PC-3 (cell line): ENCODE measurements at regions not wholly inside any gene's neighbourhood (a gene's known extent, or its start where the extent isn't known, plus 50 kb on each side); places are given as distances from the start of the nearest gene placed in this dataset.

Experiments
- ATAC-seq: fragments of 200-7000 bp; cut with Tn5 transposase; 2 replicates; pipeline ENCODE4 v1.9.1; 2020; ENCODE audit warnings: mild to moderate bottlenecking, moderate library complexity
- BruUV-seq: library from RNA; stranded (reverse); fragments of 400-500 nt; replicated peaks from 2 replicates; lab custom pipeline; 2021; lab: Mats Ljungman, UMichigan
- CTCF ChIA-PET: fragments of 300-600 bp; sonication (Branson Sonifier 250); formaldehyde crosslinking; loops from one replicate; lab custom pipeline; 2022; ENCODE audit warnings: antibody characterized with exemption; lab: Charles Lee
- POLR2A ChIA-PET: fragments of 300-600 bp; sonication (Branson Sonifier 250); formaldehyde crosslinking; loops from one replicate; lab custom pipeline; 2022; ENCODE audit warnings: antibody characterized with exemption; ENCODE audit not compliant: unreplicated experiment; lab: Charles Lee
- DNase-seq: peaks from one replicate; pipeline ENCODE4 v3.0.0-alpha.2; 2015
- H2AFZ ChIP-seq: fragments of 300-600 bp; sonication (generic); 2 replicates; pipeline ENCODE4 v1.6.0; 2016; ENCODE audit warnings: antibody characterized with exemption, low read length
- H3F3A ChIP-seq: fragments of 300-600 bp; sonication (generic); one replicate; pipeline ENCODE4 v1.6.0; 2017; ENCODE audit warnings: antibody characterized with exemption, low read length, control low read depth, mild to moderate bottlenecking; ENCODE audit not compliant: unreplicated experiment
- H3K27ac ChIP-seq: fragments of 300-600 bp; sonication (generic); 2 replicates; pipeline ENCODE4 v1.5.1; 2016; ENCODE audit warnings: mild to moderate bottlenecking, low read length
- H3K27me3 ChIP-seq: fragments of 300-600 bp; sonication (generic); 2 replicates; pipeline ENCODE4 v1.6.1; 2016; ENCODE audit warnings: low read length, mixed read lengths
- H3K36me3 ChIP-seq: fragments of 300-600 bp; sonication (generic); 2 replicates; pipeline ENCODE4 v1.6.1; 2016; ENCODE audit warnings: low read depth, mixed run types, low read length, mixed read lengths
- H3K4me1 ChIP-seq: fragments of 300-600 bp; sonication (generic); 2 replicates; pipeline ENCODE4 v1.5.1; 2016; ENCODE audit warnings: low read length; ENCODE audit not compliant: insufficient read depth
- H3K4me2 ChIP-seq: fragments of 300-600 bp; sonication (generic); 2 replicates; pipeline ENCODE4 v1.6.0; 2016; ENCODE audit warnings: low read length
- H3K4me3 ChIP-seq: fragments of 300-600 bp; sonication (generic); 2 replicates; pipeline ENCODE4 v1.5.1; 2016; ENCODE audit warnings: mild to moderate bottlenecking, low read length, mixed read lengths
- H3K79me2 ChIP-seq: fragments of 300-600 bp; sonication (generic); 2 replicates; pipeline ENCODE4 v1.6.1; 2017; ENCODE audit warnings: low read length, mixed read lengths
- H3K9ac ChIP-seq: fragments of 300-600 bp; sonication (generic); 2 replicates; pipeline ENCODE4 v1.6.0; 2016; ENCODE audit warnings: mild to moderate bottlenecking, low read length
- H3K9me2 ChIP-seq: fragments of 300-600 bp; sonication (generic); replicated peaks from 2 replicates; pipeline ENCODE4 v1.6.1; 2016; ENCODE audit warnings: mixed run types, low read length, mixed read lengths
- H3K9me3 ChIP-seq: fragments of 300-600 bp; sonication (generic); 2 replicates; pipeline ENCODE4 v1.6.1; 2016; ENCODE audit warnings: low read length, mixed read lengths
- H4K20me1 ChIP-seq: fragments of 300-600 bp; sonication (generic); 2 replicates; pipeline ENCODE4 v1.6.1; 2016; ENCODE audit warnings: low read length, mixed read lengths
- EZH2 ChIP-seq: fragments of 300-600 bp; sonication (generic); IDR thresholded peaks from one replicate; pipeline ENCODE4 v1.6.1; 2017; ENCODE audit warnings: antibody characterized with exemption, mild to moderate bottlenecking, low read length; ENCODE audit not compliant: unreplicated experiment
- EZH2phosphoT487 ChIP-seq: fragments of 300-600 bp; sonication (generic); IDR thresholded peaks from 2 replicates; pipeline ENCODE4 v1.6.1; 2018; ENCODE audit warnings: mild to moderate bottlenecking, antibody characterized with exemption, low read length, borderline replicate concordance
- intact Hi-C: fragments of 100-400 bp; cut with micrococcal nuclease; formaldehyde crosslinking; loops from 2 replicates; pipeline ENCODE4 v1.9.0; 2023
- TF ChIP-seq, protein P1 (sequence below): fragments of 300-600 bp; sonication (generic); conservative IDR thresholded peaks from 2 replicates; pipeline ENCODE4 v1.5.1; 2017; ENCODE audit warnings: antibody characterized with exemption, low read depth, mild to moderate bottlenecking, low read length

DNA sequence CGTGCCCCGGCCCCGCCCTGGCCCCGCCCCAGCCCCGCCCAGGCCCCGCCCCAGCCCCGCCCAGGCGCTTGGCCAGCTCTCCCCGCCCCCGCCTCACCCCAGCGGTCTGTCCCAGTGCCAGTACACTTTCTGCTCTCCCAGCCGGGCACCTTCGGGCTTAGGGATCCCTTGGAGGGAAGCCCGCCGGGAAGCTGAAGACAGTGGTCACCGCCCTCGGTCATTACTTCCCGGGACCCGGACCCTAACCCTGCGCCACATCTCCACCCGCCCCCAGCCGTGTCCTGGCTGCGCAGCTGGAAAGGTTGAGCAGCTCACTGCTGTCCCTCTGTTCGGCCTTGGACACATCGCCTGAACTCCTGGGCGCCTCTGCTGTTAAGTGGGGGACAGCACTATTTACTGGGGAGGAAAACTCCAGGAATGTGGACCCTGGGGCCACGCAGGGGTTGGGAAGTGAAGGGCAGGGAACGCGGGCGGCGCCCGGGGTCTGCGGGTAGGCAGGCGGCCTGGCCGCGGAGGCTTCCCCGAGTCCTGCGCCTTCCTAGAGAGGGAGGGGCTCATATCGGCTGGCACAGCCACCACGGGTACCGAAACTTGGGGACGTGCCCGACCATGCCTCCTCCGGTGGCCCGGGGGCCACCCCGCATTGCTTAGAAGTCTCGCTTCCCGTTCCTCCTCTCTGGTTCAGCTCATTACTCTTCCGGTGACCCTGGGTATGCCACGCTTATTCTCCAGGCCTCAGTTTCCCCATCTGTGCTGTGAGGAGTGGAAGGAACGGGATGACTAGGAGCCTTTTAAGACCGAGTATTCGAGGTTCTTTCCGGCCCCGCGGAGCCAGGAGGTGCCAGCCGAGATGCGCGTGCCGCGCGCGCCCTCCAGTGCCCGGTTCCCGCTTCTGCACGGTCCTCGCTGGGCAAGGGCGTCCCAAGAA lies 121.0 kb downstream of the GYPC start:
- ChIA-PET CTCF (interaction anchor here (0.7 kb wide), 1 partner anchor 146 kb away, joined by 3 read pairs; no protein-coding TSS in a partner anchor), POLR2A (interaction anchor here (0.6 kb wide), 1 partner anchor 195 kb away, joined by 9 read pairs; no protein-coding TSS in a partner anchor)
- Histone ChIP-seq H3K79me2 (no peaks in the 10 kb centered on the region), H3K9ac (no peak overlapping the region), H3K4me3 (peak overlapping the region; percentile 38; the same call in 1 of the 2 replicates), H3K36me3 (no peaks in the 10 kb centered on the region), H3K4me2 (peak overlapping the region; percentile 16), H3K4me1 (no peaks in the 10 kb centered on the region), H3F3A (no peaks in the 10 kb centered on the region), H3K9me3 (no peaks in the 10 kb centered on the region), H2AFZ (peak overlapping the region; percentile 50; the same call in 1 of the 2 replicates), H3K27me3 (peaks cover 39% of the 10 kb centered on the region), H3K27ac (no peak overlapping the region), H3K9me2 (no peaks in the 10 kb centered on the region), H4K20me1 (no peaks in the 10 kb centered on the region)
- DNase-seq: peak; percentile 64
- no TSS peak for BruUV-seq
- peak; percentile 94 for ATAC-seq
- TF ChIP-seq EZH2phosphoT487: no peak
- peak; percentile 30 for TF ChIP-seq EZH2
- TF ChIP-seq, protein P1, sequence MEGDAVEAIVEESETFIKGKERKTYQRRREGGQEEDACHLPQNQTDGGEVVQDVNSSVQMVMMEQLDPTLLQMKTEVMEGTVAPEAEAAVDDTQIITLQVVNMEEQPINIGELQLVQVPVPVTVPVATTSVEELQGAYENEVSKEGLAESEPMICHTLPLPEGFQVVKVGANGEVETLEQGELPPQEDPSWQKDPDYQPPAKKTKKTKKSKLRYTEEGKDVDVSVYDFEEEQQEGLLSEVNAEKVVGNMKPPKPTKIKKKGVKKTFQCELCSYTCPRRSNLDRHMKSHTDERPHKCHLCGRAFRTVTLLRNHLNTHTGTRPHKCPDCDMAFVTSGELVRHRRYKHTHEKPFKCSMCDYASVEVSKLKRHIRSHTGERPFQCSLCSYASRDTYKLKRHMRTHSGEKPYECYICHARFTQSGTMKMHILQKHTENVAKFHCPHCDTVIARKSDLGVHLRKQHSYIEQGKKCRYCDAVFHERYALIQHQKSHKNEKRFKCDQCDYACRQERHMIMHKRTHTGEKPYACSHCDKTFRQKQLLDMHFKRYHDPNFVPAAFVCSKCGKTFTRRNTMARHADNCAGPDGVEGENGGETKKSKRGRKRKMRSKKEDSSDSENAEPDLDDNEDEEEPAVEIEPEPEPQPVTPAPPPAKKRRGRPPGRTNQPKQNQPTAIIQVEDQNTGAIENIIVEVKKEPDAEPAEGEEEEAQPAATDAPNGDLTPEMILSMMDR: peak; percentile 93
- intact Hi-C loops: no loop called here

DNA sequence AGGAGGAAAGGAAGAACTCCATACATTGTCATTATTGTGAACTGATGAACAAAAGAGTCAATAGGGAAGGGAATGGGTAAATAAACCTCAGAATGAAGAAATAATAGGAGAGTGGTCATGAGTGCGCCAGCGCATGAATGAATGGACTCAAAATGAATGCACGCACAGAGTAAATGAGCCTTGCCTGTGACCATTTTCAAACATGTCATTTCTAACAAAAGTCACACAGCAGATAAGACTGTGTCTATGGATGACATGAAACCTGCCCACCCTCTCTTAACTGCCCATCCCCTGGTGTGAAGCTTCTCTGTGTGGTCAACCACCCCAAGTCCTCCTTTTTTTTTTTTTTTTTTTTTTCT lies 121.1 kb upstream of the TEX51 start:
- POLR2A ChIA-PET: interaction anchor here (0.6 kb wide), 1 partner anchor 195 kb away, joined by 9 read pairs; no protein-coding TSS in a partner anchor
- Histone ChIP-seq H3F3A (no peaks in the 10 kb centered on the region), H3K4me1 (no peaks in the 10 kb centered on the region), H3K9ac (no peak overlapping the region), H3K4me2 (no peak overlapping the region), H3K4me3 (no peak overlapping the region), H3K36me3 (no peaks in the 10 kb centered on the region), H3K9me2 (no peaks in the 10 kb centered on the region), H3K79me2 (no peaks in the 10 kb centered on the region), H4K20me1 (no peaks in the 10 kb centered on the region), H2AFZ (no peak overlapping the region), H3K27me3 (peaks cover 43% of the 10 kb centered on the region), H3K9me3 (no peaks in the 10 kb centered on the region), H3K27ac (no peak overlapping the region)
- BruUV-seq: no TSS peak
- TF ChIP-seq, protein P1: no peak
- TF ChIP-seq EZH2 (no peak), EZH2phosphoT487 (no peak)
- intact Hi-C loops: no loop called here
- CTCF ChIA-PET: no interaction called here
- no peak for ATAC-seq
- no peak for DNase-seq
